GM19468 (cell line): ENCODE measurements at regions not wholly inside any gene's neighbourhood (a gene's known extent, or its start where the extent isn't known, plus 50 kb on each side); places are given as distances from the start of the nearest gene placed in this dataset.

Source experiments
- ATAC-seq: cut with Tn5 transposase; IDR thresholded peaks from one replicate; pipeline ENCODE4 v1.9.1; 2021; ENCODE audit warnings: mild to moderate bottlenecking, moderate library complexity, moderate number of reproducible peaks; ENCODE audit not compliant: unreplicated experiment; ENCODE audit errors: extremely low read depth

- ATAC-seq: no peak
Observed at GRCh38 chr13:59354665-59355369, 808.9 kb downstream of the DIAPH3 start.

- no peak for ATAC-seq
Observed at GRCh38 chr13:59356607-59357006, 807.1 kb downstream of the DIAPH3 start.

- ATAC-seq: no peak
Observed at GRCh38 chr13:59358014-59358413, 805.7 kb downstream of the DIAPH3 start.

GRCh38 chr13:59360108-59360507 is 803.6 kb downstream of the DIAPH3 start:
- ATAC-seq: no peak

GRCh38 chr13:59360916-59361315 is 802.8 kb downstream of the DIAPH3 start:
- ATAC-seq: no peak

- no peak for ATAC-seq
Observed at GRCh38 chr13:59363313-59363712, 800.4 kb downstream of the DIAPH3 start.

- ATAC-seq: no peak
Observed at GRCh38 chr13:59363947-59364346, 799.8 kb downstream of the DIAPH3 start.

GRCh38 chr13:59364641-59365085 is 799.1 kb downstream of the DIAPH3 start:
- ATAC-seq: no peak

GRCh38 chr13:59367467-59367866 is 796.3 kb downstream of the DIAPH3 start:
- ATAC-seq: no peak

- ATAC-seq: no peak
Observed at GRCh38 chr13:59367904-59368303, 795.8 kb downstream of the DIAPH3 start.

GRCh38 chr13:59368693-59369092 is 795.0 kb downstream of the DIAPH3 start:
- ATAC-seq: no peak

GRCh38 chr13:59371229-59371628 is 792.5 kb downstream of the DIAPH3 start:
- ATAC-seq: no peak

GRCh38 chr13:59373341-59373740 is 790.4 kb downstream of the DIAPH3 start:
- ATAC-seq: no peak

GRCh38 chr13:59374691-59375090 is 789.0 kb downstream of the DIAPH3 start:
- ATAC-seq: no peak

GRCh38 chr13:59384154-59384553 is 779.6 kb downstream of the DIAPH3 start:
- ATAC-seq: no peak

GRCh38 chr13:59391696-59392095 is 772.0 kb downstream of the DIAPH3 start:
- peak; percentile 95 for ATAC-seq

- no peak for ATAC-seq
Observed at GRCh38 chr13:59392328-59392727, 771.4 kb downstream of the DIAPH3 start.

- ATAC-seq: no peak
Observed at GRCh38 chr13:59394496-59394895, 769.2 kb downstream of the DIAPH3 start.

GRCh38 chr13:59398127-59398526 is 765.6 kb downstream of the DIAPH3 start:
- no peak for ATAC-seq

GRCh38 chr13:59398661-59399060 is 765.1 kb downstream of the DIAPH3 start:
- ATAC-seq: no peak

- ATAC-seq: no peak
Observed at GRCh38 chr13:59399513-59399912, 764.2 kb downstream of the DIAPH3 start.

- ATAC-seq: no peak
Observed at GRCh38 chr13:59404331-59404730, 759.4 kb downstream of the DIAPH3 start.
